Adipocyte (in vitro differentiated cells): ENCODE measurements at regions not wholly inside any gene's neighbourhood (a gene's known extent, or its start where the extent isn't known, plus 50 kb on each side); places are given as distances from the start of the nearest gene placed in this dataset.
"Not testable (repeated sequence)": the region's sequence is repeated elsewhere in the genome, so short reads cannot be mapped to it uniquely, and the experiment has no call there.

Source experiments
- DNase-seq: peaks from one replicate; pipeline ENCODE4 v3.0.0-alpha.2; 2015; ENCODE audit warnings: low read depth
- H3K27me3 ChIP-seq: replicated peaks from 2 replicates; pipeline ENCODE4 v1.7.0; 2013; ENCODE audit warnings: mild to moderate bottlenecking, low read length, moderate library complexity; ENCODE audit not compliant: control insufficient read depth, insufficient read depth
- H3K36me3 ChIP-seq: 2 replicates; pipeline ENCODE4 v1.7.0; 2013; ENCODE audit warnings: low read length, mild to moderate bottlenecking, moderate library complexity; ENCODE audit not compliant: control insufficient read depth, insufficient read depth, severe bottlenecking
- H3K4me1 ChIP-seq: 2 replicates; pipeline ENCODE4 v1.7.0; 2013; ENCODE audit warnings: mild to moderate bottlenecking, low read length, moderate library complexity; ENCODE audit not compliant: control insufficient read depth, insufficient read depth
- H3K4me3 ChIP-seq: 2 replicates; pipeline ENCODE4 v1.7.0; 2013; ENCODE audit warnings: mild to moderate bottlenecking, low read length, moderate library complexity
- H3K9ac ChIP-seq: 2 replicates; pipeline ENCODE4 v1.7.0; 2013; ENCODE audit warnings: mild to moderate bottlenecking, low read length, moderate library complexity
- H3K9me3 ChIP-seq: 2 replicates; pipeline ENCODE4 v1.7.0; 2013; ENCODE audit warnings: mild to moderate bottlenecking, low read length, moderate library complexity; ENCODE audit not compliant: control insufficient read depth

DNA sequence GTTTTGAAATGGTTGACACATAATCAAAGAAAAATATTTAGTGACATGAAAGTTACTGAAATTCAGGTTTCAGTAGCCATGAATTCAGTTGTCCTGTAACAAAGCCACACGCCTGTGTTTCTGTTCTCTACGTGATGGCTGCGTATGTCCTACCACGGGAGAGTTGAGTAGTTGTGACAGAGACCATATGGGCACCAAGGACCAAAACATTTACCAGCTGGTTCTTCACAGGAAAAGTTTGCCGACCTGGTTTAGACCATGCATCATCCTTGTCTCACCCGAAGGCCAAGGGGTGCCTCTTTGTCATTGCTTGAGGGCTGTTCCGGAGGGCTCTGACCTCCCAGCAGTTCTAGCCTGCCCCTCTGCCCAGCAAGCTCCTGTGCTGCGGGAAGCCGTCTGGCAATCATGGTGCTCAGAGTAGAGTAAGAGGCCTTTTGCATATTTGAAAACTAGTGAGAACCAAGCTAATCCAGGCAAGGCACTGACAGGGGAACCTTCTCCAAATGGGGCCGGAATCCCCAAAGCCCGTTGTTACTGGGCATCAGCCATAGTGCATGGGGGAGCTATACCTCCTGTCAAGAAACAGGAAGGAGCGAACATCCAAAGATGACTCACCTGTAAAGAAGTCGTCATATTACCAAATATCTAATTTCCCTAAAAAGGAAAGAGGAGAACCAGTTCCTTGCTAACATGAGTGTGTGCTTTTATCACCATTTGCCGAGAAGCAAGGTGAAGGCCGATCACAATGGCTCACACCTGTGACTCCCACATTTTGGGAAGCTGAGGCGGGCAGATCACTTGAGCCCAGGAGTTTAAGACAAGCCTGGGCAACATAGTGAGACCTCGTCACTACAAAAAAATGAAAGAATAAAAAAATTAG, 92.6 kb upstream of the RAB12 start:
- H3K9me3 ChIP-seq, result peaks cover 16% of the 10 kb centered on the region
- H3K9ac ChIP-seq, result no peak overlapping the region
- H3K4me3 ChIP-seq, result no peak overlapping the region
- no peaks in the 10 kb centered on the region for H3K36me3 ChIP-seq
- H3K27me3 ChIP-seq, result peaks cover 51% of the 10 kb centered on the region
- no peak for DNase-seq
- no peaks in the 10 kb centered on the region for H3K4me1 ChIP-seq

DNA sequence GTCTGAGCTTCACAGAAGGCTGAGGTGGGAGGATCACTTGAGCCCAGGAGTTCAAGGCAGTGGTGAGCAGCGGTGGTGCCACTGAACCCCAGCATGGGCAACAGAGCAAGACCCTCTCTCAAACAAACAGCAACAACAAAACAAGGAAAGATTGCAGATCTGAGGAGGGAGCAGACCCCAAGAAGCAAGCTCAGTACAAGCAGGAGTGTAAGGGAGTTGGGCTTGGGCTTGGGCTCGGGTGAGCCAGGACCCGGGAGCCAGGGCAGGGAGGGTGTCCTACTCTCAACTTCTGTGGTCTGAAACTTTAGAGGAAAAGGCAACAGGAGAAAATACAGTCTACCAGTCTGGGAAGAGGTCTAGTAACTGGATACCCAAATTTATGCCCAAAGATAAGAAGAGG, 92.0 kb upstream of the RAB12 start:
- Histone ChIP-seq H3K4me1 (no peaks in the 10 kb centered on the region), H3K4me3 (no peak overlapping the region), H3K9ac (no peak overlapping the region), H3K9me3 (peaks cover 20% of the 10 kb centered on the region), H3K27me3 (peaks cover 51% of the 10 kb centered on the region), H3K36me3 (no peaks in the 10 kb centered on the region)
- no peak for DNase-seq

DNA sequence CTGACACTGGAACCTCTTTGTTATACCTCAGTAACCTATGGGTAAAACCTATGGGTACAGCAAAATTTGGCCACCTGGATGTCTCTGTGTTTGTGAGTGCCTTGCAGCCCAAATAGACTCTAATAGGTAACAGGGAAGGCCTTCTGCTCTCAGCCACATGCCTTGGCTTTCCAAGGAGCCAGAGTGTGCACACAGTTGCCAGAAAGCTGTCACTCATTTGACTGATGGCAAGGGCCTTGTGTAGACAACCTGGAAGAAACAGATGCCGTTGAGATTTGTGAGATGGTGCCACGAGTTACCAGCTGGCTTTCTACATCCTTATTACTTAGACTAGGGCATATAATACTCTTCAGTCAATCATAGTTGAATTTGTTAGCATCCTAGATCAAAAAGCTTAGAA, 90.1 kb upstream of the RAB12 start:
- Histone ChIP-seq H3K36me3 (no peaks in the 10 kb centered on the region), H3K27me3 (peaks cover 58% of the 10 kb centered on the region), H3K9ac (no peak overlapping the region), H3K9me3 (peaks cover 25% of the 10 kb centered on the region), H3K4me3 (no peak overlapping the region), H3K4me1 (no peaks in the 10 kb centered on the region)
- DNase-seq, result no peak

DNA sequence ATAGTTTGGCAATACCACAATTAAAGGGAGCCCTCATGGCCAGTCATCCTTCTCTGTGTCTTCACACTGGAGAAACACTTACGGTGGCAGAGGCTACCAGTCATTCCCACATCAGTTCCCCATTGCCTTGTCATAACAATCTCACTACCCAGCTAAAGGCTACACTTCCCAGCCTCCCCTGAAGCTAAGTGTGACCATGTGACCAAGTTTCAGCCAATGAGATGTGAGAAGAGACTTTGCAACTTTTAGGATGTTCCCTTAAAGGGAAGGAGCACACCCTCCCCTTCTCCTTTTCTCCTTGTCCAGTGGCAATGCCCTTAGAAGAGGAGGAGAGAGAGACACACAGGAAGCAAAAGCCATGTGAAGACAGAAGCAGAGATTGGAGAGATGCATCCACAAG, 89.0 kb upstream of the RAB12 start:
- no peak for DNase-seq
- no peak overlapping the region for H3K4me3 ChIP-seq
- peaks cover 25% of the 10 kb centered on the region for H3K9me3 ChIP-seq
- H3K9ac ChIP-seq, result no peak overlapping the region
- H3K36me3 ChIP-seq, result no peaks in the 10 kb centered on the region
- H3K4me1 ChIP-seq, result no peaks in the 10 kb centered on the region
- H3K27me3 ChIP-seq, result peaks cover 56% of the 10 kb centered on the region

DNA sequence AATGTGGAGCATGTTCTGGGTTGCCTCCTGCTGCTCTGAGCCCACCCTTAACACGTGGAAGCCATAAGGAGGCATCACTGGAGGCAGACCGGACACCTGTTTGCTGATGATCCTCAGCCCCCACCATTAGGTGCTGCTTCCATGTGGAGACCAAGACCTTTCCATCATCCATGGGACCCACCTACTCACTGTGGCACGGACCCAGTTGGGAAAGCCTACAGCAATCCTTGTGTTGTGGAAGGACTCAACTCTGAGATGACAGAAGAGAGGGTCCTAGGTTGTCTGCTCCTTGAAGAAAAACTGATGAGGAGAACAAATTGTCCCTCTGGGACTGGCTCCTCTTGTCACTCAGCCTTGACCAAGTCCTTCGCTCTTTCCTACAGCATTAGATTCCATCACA, 86.5 kb upstream of the RAB12 start:
- H3K36me3 ChIP-seq, result no peaks in the 10 kb centered on the region
- no peaks in the 10 kb centered on the region for H3K4me1 ChIP-seq
- H3K4me3 ChIP-seq, result no peak overlapping the region
- DNase-seq, result no peak
- peaks cover 25% of the 10 kb centered on the region for H3K9me3 ChIP-seq
- H3K9ac ChIP-seq, result no peak overlapping the region
- H3K27me3 ChIP-seq, result peaks cover 48% of the 10 kb centered on the region

DNA sequence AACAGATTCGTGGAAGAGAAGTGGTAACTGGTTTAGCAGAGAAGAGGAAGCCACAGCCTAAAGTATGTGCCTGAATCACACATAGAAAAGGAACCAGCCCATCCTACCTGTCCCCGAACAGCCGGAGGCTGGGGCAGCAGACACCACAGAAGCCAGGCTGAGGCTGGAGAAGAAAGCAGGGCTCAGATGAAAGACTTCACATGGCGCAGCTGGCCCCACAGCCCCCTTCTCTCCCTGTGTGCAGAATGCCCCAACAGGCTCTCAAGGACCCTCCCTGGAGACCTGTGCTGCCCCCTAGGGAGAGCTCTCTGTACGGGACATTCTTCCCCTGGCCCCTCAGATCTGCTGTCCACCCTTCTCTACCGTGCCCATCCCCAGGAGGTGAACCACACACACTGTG, 83.5 kb upstream of the RAB12 start:
- DNase-seq, result no peak
- Histone ChIP-seq H3K4me1 (no peaks in the 10 kb centered on the region), H3K36me3 (no peaks in the 10 kb centered on the region), H3K27me3 (peaks cover 58% of the 10 kb centered on the region), H3K4me3 (no peak overlapping the region), H3K9ac (no peak overlapping the region), H3K9me3 (peaks cover 45% of the 10 kb centered on the region)

DNA sequence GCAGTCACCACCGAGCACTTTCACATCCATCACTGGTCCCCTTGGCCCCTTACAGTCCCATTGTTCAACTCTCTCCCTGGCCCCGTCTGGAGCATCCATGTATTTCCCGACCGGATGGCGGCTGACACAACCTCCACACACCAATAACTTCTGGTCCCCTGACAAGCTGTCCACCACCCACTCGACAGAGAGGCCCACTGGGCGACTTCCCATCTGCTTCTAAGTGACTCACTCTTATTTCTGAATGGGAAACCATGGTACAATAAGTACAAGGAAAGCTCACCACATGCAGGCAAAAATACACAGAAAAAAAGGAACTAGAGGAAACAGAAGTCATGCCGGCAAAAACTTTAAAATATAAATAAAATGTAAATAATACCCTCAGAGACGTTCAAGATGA, 82.9 kb upstream of the RAB12 start:
- Histone ChIP-seq H3K4me3 (no peak overlapping the region), H3K4me1 (no peaks in the 10 kb centered on the region), H3K9me3 (peaks cover 45% of the 10 kb centered on the region), H3K27me3 (peaks cover 57% of the 10 kb centered on the region), H3K36me3 (no peaks in the 10 kb centered on the region), H3K9ac (no peak overlapping the region)
- no peak for DNase-seq

DNA sequence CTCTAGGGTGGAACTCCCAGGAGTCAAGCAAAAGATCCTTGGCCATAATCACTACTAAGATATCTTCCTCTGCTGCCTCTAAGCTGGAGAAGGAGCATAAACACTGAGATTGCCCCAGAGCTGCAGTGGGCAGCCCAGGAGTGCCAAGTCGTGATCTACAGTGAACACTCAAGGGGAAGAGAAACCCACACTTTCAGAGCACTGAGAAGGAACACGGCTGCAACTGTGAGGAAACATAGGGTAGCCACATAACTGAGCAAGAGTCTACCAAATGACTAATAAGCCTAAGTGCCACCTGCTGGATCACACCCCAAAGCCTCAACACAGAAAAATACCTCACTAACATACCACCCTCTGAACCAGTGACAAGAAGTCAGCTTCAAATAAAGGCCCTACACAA, 79.6 kb upstream of the RAB12 start:
- Histone ChIP-seq H3K27me3 (peaks cover 29% of the 10 kb centered on the region), H3K36me3 (no peaks in the 10 kb centered on the region), H3K4me1 (no peaks in the 10 kb centered on the region), H3K9ac (no peak overlapping the region), H3K4me3 (no peak overlapping the region), H3K9me3 (peaks cover 55% of the 10 kb centered on the region)
- no peak for DNase-seq

DNA sequence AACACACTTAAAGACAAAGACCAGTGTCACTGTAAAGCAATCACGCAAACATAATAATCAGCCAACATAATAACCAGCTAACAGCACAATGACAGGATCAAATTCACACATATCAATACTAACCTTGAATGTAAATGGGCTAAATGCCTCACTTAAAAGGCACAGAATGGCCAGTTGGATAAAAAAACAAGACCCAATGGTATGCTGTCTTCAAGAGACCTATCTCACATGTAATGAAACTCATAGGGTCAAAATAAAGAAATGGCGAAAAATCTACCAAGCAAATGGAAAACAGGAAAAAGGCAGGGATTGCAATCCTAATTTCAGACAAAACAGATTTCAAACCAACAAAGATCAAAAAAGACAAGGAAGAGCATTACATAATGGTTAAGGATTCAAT, 78.2 kb upstream of the RAB12 start:
- not testable (repeated sequence) for DNase-seq, H3K4me3 ChIP-seq, H3K9ac ChIP-seq, H3K36me3 ChIP-seq, H3K4me1 ChIP-seq
- Histone ChIP-seq H3K27me3 (peaks cover 19% of the 10 kb centered on the region), H3K9me3 (peaks cover 55% of the 10 kb centered on the region)

DNA sequence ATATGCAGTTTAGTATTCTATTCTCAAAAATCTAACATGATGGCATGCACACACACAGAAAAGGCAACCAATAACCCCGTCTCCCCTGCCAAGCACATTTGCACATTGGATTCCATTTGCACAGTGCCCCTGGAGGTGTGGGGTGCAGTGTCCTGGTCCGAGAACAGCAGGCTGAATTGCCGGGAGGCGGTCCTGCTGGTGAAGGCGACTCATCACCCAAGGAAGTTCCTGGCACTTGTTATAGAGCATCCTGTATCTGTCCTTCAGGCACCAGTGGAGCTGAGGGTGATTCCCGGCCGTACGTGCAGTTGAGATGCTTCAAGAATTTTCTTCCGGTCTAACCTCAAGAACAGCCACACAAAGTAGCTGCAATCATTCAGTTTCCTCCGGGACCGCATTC, 73.0 kb upstream of the RAB12 start:
- Histone ChIP-seq H3K4me3 (no peak overlapping the region), H3K9ac (no peak overlapping the region), H3K9me3 (peaks cover 22% of the 10 kb centered on the region), H3K4me1 (no peaks in the 10 kb centered on the region), H3K36me3 (no peaks in the 10 kb centered on the region), H3K27me3 (no peaks in the 10 kb centered on the region)
- DNase-seq, result no peak

DNA sequence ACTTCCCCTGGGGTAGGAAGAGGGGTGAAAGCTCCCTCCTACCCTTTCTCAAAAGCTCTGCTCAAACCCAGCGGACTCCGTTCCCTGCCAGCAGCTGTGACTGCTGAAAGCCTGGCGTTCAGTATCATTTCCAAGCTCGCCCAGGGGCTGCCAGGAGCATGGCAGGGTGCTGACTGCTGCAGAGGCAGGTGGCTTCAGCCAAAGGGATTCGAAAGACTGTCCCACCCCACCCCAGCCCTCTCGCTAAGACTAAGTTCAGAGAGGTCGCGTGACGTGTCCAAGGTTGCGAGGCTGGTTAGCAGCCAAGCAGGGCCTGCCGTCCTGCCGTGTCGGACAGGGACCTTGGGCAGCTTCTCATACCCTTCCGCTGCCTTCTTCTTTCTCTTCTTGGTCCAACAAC, 72.3 kb upstream of the RAB12 start:
- Histone ChIP-seq H3K4me1 (no peaks in the 10 kb centered on the region), H3K9ac (no peak overlapping the region), H3K36me3 (no peaks in the 10 kb centered on the region), H3K9me3 (peaks cover 16% of the 10 kb centered on the region), H3K27me3 (no peaks in the 10 kb centered on the region), H3K4me3 (no peak overlapping the region)
- no peak for DNase-seq

DNA sequence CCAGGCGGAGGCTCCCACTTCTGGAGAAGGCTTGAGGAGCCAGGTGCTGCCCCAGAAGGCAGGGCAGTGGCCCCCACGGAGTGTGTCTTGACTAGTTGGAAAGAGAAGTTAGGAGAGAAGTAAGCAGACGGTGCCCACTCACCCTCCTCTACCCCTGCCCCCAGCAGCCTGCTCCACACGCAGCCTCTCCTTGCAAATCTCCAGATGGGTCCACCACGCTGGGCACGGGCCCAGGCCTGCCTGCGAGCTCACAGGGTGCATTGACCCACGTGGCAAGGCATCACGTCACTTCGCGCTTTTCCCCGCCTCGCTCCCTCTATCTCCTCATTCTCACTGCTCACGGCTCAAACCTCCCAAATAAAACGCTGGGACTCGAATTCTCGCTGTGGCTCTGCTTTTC, 71.8 kb upstream of the RAB12 start:
- Histone ChIP-seq H3K36me3 (no peaks in the 10 kb centered on the region), H3K9me3 (peaks cover 11% of the 10 kb centered on the region), H3K4me3 (no peak overlapping the region), H3K27me3 (peaks cover 2% of the 10 kb centered on the region), H3K4me1 (no peaks in the 10 kb centered on the region), H3K9ac (no peak overlapping the region)
- DNase-seq, result no peak
